ENCODE measurements at regions not wholly inside any gene's neighbourhood (a gene's known extent, or its start where the extent isn't known, plus 50 kb on each side); places are given as distances from the start of the nearest gene placed in this dataset.

- TF ChIP-seq CTCF (IDR thresholded peaks at IDR 0.05) = no peak
- TF ChIP-seq POLR2A (IDR thresholded peaks at IDR 0.05; ENCODE audit: low read depth) = no peak
These were observed 623.9 kb upstream of the NR5A2 start for GRCh38 chr1:199403531-199404116.
